ENCODE measurements at regions not wholly inside any gene's neighbourhood (a gene's known extent, or its start where the extent isn't known, plus 50 kb on each side); places are given as distances from the start of the nearest gene placed in this dataset.

DNA sequence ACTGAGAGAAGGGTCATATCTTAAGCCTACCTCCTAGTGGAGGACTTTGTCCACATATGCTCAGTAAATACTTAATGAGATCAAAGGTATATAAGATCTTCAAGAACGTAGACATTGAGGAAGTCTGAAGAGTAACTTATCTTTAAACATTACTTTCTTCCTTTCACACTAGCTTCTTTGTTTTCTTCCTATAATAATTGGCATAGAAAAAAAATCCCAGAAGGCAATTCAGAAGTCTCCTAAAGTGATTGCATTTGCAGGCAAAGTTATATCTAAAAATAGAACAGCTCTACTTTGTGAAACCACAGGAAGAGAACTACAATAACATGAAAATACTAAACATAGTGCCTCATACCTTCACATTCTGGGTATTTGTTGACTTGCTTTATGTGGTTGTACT is 150.4 kb downstream of the PPP1R3A start:
- TF ChIP-seq, protein P1, sequence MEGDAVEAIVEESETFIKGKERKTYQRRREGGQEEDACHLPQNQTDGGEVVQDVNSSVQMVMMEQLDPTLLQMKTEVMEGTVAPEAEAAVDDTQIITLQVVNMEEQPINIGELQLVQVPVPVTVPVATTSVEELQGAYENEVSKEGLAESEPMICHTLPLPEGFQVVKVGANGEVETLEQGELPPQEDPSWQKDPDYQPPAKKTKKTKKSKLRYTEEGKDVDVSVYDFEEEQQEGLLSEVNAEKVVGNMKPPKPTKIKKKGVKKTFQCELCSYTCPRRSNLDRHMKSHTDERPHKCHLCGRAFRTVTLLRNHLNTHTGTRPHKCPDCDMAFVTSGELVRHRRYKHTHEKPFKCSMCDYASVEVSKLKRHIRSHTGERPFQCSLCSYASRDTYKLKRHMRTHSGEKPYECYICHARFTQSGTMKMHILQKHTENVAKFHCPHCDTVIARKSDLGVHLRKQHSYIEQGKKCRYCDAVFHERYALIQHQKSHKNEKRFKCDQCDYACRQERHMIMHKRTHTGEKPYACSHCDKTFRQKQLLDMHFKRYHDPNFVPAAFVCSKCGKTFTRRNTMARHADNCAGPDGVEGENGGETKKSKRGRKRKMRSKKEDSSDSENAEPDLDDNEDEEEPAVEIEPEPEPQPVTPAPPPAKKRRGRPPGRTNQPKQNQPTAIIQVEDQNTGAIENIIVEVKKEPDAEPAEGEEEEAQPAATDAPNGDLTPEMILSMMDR (IDR thresholded peaks at IDR 0.05), result no peak
- TF ChIP-seq POLR2AphosphoS5 (IDR thresholded peaks at IDR 0.05), result no peak

Data from breast epithelium (tissue), 3 donors.